Fibroblast of lung (primary cell): ENCODE measurements at regions not wholly inside any gene's neighbourhood (a gene's known extent, or its start where the extent isn't known, plus 50 kb on each side); places are given as distances from the start of the nearest gene placed in this dataset.

ENCODE experiments used
- EZH2 ChIP-seq: IDR thresholded peaks from 2 replicates; pipeline ENCODE4 v1.5.1; 2012; ENCODE audit warnings: low read length, control low read depth, mild to moderate bottlenecking; ENCODE audit errors: missing control alignments
- TF ChIP-seq, protein P1 (sequence below), 2 donors: IDR thresholded peaks in 1 of 2; conservative IDR thresholded peaks in 1 of 2; 1 replicate in 1 of 2; 2 replicates in 1 of 2; pipeline ENCODE4 v1.5.1; 2011 to 2012; ENCODE audit warnings: low read length in 2 of 2, control low read depth in 1 of 2, inconsistent platforms in 1 of 2, low read depth in 1 of 2, mild to moderate bottlenecking in 1 of 2

DNA sequence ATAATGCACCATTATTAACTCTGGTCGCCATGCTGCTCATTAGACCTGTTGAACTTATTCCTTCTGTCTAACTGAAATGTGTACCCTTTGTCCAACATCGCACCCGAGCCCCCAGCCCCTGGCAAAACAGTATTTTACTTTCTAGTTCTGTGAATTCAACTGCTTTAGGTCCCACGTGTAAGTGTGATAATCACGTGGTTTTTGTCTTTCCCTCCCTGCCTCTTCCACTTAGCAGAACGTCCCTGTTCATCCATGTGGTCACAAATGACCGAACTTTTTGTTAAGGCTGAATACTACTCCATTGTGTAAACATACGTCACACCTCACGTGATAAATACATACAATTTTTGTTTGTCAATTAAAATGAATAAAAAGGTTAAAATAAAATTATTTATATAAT is 826.9 kb downstream of the DCDC2C start:
- TF ChIP-seq, protein P1, sequence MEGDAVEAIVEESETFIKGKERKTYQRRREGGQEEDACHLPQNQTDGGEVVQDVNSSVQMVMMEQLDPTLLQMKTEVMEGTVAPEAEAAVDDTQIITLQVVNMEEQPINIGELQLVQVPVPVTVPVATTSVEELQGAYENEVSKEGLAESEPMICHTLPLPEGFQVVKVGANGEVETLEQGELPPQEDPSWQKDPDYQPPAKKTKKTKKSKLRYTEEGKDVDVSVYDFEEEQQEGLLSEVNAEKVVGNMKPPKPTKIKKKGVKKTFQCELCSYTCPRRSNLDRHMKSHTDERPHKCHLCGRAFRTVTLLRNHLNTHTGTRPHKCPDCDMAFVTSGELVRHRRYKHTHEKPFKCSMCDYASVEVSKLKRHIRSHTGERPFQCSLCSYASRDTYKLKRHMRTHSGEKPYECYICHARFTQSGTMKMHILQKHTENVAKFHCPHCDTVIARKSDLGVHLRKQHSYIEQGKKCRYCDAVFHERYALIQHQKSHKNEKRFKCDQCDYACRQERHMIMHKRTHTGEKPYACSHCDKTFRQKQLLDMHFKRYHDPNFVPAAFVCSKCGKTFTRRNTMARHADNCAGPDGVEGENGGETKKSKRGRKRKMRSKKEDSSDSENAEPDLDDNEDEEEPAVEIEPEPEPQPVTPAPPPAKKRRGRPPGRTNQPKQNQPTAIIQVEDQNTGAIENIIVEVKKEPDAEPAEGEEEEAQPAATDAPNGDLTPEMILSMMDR (conservative IDR thresholded peaks at IDR 0.05 in 1 of 2, IDR thresholded peaks at IDR 0.05 in 1 of 2; ENCODE audit: low read depth in 1 of 2, low read length in 2 of 2), result no peak
- TF ChIP-seq EZH2, result no peak
